ENCODE measurements at regions not wholly inside any gene's neighbourhood (a gene's known extent, or its start where the extent isn't known, plus 50 kb on each side); places are given as distances from the start of the nearest gene placed in this dataset.

- intact Hi-C loops (cut with DNase I; ENCODE audit: low total_unique reads): no loop called here
- no peaks in the 10 kb centered on the region for H3K4me1 ChIP-seq
- no peaks in the 10 kb centered on the region for H3K36me3 ChIP-seq
- no peak overlapping the region for H3K27ac ChIP-seq
- no peaks in the 10 kb centered on the region for H3K9me3 ChIP-seq
- no peak for TF ChIP-seq EP300 (IDR thresholded peaks at IDR 0.05)
- no peak for TF ChIP-seq POLR2AphosphoS5 (IDR thresholded peaks at IDR 0.05)
- TF ChIP-seq POLR2A (IDR thresholded peaks at IDR 0.05): no peak
- TF ChIP-seq, protein P1, sequence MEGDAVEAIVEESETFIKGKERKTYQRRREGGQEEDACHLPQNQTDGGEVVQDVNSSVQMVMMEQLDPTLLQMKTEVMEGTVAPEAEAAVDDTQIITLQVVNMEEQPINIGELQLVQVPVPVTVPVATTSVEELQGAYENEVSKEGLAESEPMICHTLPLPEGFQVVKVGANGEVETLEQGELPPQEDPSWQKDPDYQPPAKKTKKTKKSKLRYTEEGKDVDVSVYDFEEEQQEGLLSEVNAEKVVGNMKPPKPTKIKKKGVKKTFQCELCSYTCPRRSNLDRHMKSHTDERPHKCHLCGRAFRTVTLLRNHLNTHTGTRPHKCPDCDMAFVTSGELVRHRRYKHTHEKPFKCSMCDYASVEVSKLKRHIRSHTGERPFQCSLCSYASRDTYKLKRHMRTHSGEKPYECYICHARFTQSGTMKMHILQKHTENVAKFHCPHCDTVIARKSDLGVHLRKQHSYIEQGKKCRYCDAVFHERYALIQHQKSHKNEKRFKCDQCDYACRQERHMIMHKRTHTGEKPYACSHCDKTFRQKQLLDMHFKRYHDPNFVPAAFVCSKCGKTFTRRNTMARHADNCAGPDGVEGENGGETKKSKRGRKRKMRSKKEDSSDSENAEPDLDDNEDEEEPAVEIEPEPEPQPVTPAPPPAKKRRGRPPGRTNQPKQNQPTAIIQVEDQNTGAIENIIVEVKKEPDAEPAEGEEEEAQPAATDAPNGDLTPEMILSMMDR (IDR thresholded peaks at IDR 0.05): no peak
- H3K4me3 ChIP-seq: no peak overlapping the region
- DNase-seq: no peak
- 65 to 76% (median 74%) methylated on average over 6 of the region's 6 CpGs for WGBS, 5 donors
- peaks cover 0 to 64% (median 20%) of the 10 kb centered on the region in 3 donors for H3K27me3 ChIP-seq
Observed at GRCh38 chr22:49373289-49373666, 454.4 kb downstream of the BRD1 start.

- intact Hi-C loops (cut with DNase I; ENCODE audit: low total_unique reads): no loop called here
- WGBS, 5 donors: 54 to 65% (median 57%) methylated on average over 15 to 20 of the region's 20 CpGs
- no peak for TF ChIP-seq POLR2A (IDR thresholded peaks at IDR 0.05)
- TF ChIP-seq POLR2AphosphoS5 (IDR thresholded peaks at IDR 0.05): no peak
- TF ChIP-seq, protein P1 (IDR thresholded peaks at IDR 0.05): no peak
- TF ChIP-seq EP300 (IDR thresholded peaks at IDR 0.05): no peak
- peaks cover 0 to 60% (median 20%) of the 10 kb centered on the region in 3 donors for H3K27me3 ChIP-seq
- H3K27ac ChIP-seq: no peak overlapping the region
- H3K9me3 ChIP-seq: no peaks in the 10 kb centered on the region
- H3K4me3 ChIP-seq: no peak overlapping the region
- no peaks in the 10 kb centered on the region for H3K4me1 ChIP-seq
- DNase-seq: peak; percentile 19 to 25
- no peaks in the 10 kb centered on the region for H3K36me3 ChIP-seq
Observed at GRCh38 chr22:49372530-49373288, 455.0 kb downstream of the BRD1 start.

GRCh38 chr22:49372111-49372529, 455.6 kb downstream of the BRD1 start:
- peaks cover 0 to 55% (median 20%) of the 10 kb centered on the region in 3 donors for H3K27me3 ChIP-seq
- no peaks in the 10 kb centered on the region for H3K9me3 ChIP-seq
- H3K4me3 ChIP-seq: no peak overlapping the region
- no peak overlapping the region for H3K27ac ChIP-seq
- intact Hi-C loops (cut with DNase I; ENCODE audit: low total_unique reads): no loop called here
- DNase-seq: peak in 1 of 2 donors; percentile 17
- WGBS, 5 donors: 64 to 77% (median 74%) methylated on average over 15 to 17 of the region's 17 CpGs
- no peaks in the 10 kb centered on the region for H3K36me3 ChIP-seq
- H3K4me1 ChIP-seq: no peaks in the 10 kb centered on the region
- TF ChIP-seq, protein P1 (IDR thresholded peaks at IDR 0.05): no peak
- TF ChIP-seq POLR2AphosphoS5 (IDR thresholded peaks at IDR 0.05): no peak
- no peak for TF ChIP-seq EP300 (IDR thresholded peaks at IDR 0.05)
- no peak for TF ChIP-seq POLR2A (IDR thresholded peaks at IDR 0.05)

DNA sequence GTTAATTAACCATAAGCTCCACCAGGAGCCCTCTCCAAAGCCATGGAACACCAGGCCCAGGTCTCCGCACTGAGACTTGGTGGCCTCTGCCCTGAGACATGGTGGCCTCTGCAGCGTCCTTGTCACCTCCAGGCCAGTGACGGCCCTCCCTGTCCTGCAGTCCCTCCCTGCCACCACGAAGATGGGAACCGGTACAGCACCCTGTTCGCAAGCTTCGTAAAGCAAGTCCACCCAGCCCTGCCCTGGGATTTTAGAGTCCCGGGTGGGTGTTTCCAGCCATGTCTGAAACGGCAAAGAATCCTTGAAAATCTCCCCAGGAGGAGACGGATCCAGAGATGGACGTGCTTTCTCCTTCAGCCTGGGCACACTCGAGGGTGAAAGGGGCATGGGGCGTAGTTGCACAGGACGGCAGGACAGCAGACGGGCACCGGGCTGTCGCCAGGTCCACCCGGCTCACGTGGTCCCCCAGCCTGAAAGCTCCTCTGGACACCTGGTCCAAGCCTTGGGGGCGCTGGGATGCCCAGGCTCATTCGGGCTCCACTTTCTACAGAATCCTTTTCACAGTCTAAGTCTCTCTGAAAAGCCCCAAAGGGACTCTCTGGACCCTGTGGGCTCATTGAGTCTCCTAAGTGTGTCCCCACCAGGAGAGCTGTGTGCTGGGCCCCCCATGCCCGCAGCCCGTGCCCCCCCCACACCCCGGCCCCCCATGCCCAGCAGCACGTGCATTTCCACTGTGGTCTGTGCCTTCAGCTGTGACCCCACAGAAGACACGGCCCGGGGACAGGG, 456.2 kb downstream of the BRD1 start:
- intact Hi-C loops (cut with DNase I; ENCODE audit: low total_unique reads): no loop called here
- Histone ChIP-seq H3K9me3 (no peaks in the 10 kb centered on the region), H3K4me3 (no peak overlapping the region), H3K27ac (no peak overlapping the region), H3K36me3 (no peaks in the 10 kb centered on the region), H3K27me3 (peaks cover 0 to 53% (median 20%) of the 10 kb centered on the region in 3 donors), H3K4me1 (no peaks in the 10 kb centered on the region)
- TF ChIP-seq POLR2AphosphoS5 (IDR thresholded peaks at IDR 0.05) (no peak), POLR2A (IDR thresholded peaks at IDR 0.05) (no peak), EP300 (IDR thresholded peaks at IDR 0.05) (no peak)
- TF ChIP-seq, protein P1 (IDR thresholded peaks at IDR 0.05): no peak
- DNase-seq: peak in 1 of 2 donors; percentile 17
- 69 to 81% (median 77%) methylated on average over 24 to 27 of the region's 27 CpGs for WGBS, 5 donors
